WTC11 (cell line): ENCODE measurements at regions not wholly inside any gene's neighbourhood (a gene's known extent, or its start where the extent isn't known, plus 50 kb on each side); places are given as distances from the start of the nearest gene placed in this dataset.

ENCODE experiments used
- CTCF ChIP-seq: fragments of 200-600 bp; IDR thresholded peaks from 2 replicates; pipeline ENCODE4 v1.8.0; 2022; ENCODE audit warnings: antibody characterized with exemption
- ERG ChIP-seq: fragments of 250-450 bp; sonication (Bioruptor Pico); IDR thresholded peaks from 2 replicates; pipeline ENCODE4 v1.8.0; 2021; ENCODE audit warnings: mild to moderate bottlenecking
- FOXJ3 ChIP-seq: sonication (generic); formaldehyde crosslinking; IDR thresholded peaks from 2 replicates; pipeline ENCODE4 v1.9.0; 2021; ENCODE audit warnings: missing genetic modification reagents, mild to moderate bottlenecking, borderline replicate concordance
- JUN ChIP-seq: sonication (generic); formaldehyde crosslinking; IDR thresholded peaks from 2 replicates; pipeline ENCODE4 v1.8.0; 2023; ENCODE audit warnings: mild to moderate bottlenecking, missing genetic modification reagents
- KAT7 ChIP-seq: sonication (generic); formaldehyde crosslinking; IDR thresholded peaks from 2 replicates; pipeline ENCODE4 v1.8.1; 2023; ENCODE audit warnings: missing genetic modification reagents, mild to moderate bottlenecking, borderline replicate concordance
- MYBL2 ChIP-seq: sonication (generic); formaldehyde crosslinking; IDR thresholded peaks from 2 replicates; pipeline ENCODE4 v1.8.1; 2023; ENCODE audit warnings: mild to moderate bottlenecking, moderate library complexity, missing genetic modification reagents
- SP1 ChIP-seq: sonication (generic); formaldehyde crosslinking; conservative IDR thresholded peaks from 2 replicates; pipeline ENCODE4 v1.8.1; 2022; ENCODE audit warnings: missing genetic modification reagents
- ZNF121 ChIP-seq: sonication (generic); formaldehyde crosslinking; IDR thresholded peaks from 2 replicates; pipeline ENCODE4 v1.8.0; 2023; ENCODE audit warnings: missing genetic modification reagents
- ZNF138 ChIP-seq: sonication (generic); formaldehyde crosslinking; conservative IDR thresholded peaks from 2 replicates; pipeline ENCODE4 v1.8.1; 2022; ENCODE audit warnings: mild to moderate bottlenecking, moderate library complexity, missing genetic modification reagents
- ZNF263 ChIP-seq: sonication (generic); formaldehyde crosslinking; IDR thresholded peaks from 2 replicates; pipeline ENCODE4 v1.8.1; 2022; ENCODE audit warnings: low read depth, mild to moderate bottlenecking, moderate library complexity, missing genetic modification reagents
- TF ChIP-seq, protein P1 (sequence below): sonication (generic); formaldehyde crosslinking; IDR thresholded peaks from 2 replicates; pipeline ENCODE4 v1.8.1; 2023; ENCODE audit warnings: mild to moderate bottlenecking, missing genetic modification reagents, moderate library complexity
- TF ChIP-seq, protein P2 (sequence below): sonication (generic); formaldehyde crosslinking; IDR thresholded peaks from 2 replicates; pipeline ENCODE4 v1.8.1; 2022; ENCODE audit warnings: low read depth, missing genetic modification reagents, borderline replicate concordance
- TF ChIP-seq, protein P3 (sequence below): sonication (generic); formaldehyde crosslinking; IDR thresholded peaks from 2 replicates; pipeline ENCODE4 v1.8.1; 2023; ENCODE audit warnings: mild to moderate bottlenecking, moderate library complexity, missing genetic modification reagents

DNA sequence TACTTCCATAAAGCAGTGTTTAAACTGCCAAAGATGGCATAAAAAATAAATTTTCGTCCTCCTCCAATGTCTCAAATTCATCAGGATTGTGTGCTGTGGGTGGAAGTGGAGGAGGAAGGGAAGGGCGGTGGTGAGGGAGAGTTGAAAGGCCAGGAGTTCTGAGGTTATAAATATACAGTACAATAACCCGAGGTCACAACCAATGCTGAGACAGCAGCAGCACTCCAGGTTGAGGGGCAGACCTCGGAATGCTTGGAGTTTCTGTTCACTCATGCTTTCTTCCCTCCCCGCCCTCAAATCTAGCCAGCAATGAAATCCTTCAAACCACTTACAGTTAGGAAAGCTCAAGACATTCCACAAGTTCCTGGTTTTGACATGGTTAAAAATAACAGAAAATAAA lies 134.0 kb upstream of the SMAD1 start:
- TF ChIP-seq CTCF (no peak), KAT7 (no peak), MYBL2 (CRISPR knock-in tag) (no peak), FOXJ3 (CRISPR knock-in tag) (no peak), ZNF138 (CRISPR knock-in tag) (no peak), ZNF121 (no peak), ZNF263 (no peak), SP1 (no peak), ERG (CRISPR knock-in tag) (no peak), JUN (CRISPR knock-in tag) (no peak)
- TF ChIP-seq, protein P1, sequence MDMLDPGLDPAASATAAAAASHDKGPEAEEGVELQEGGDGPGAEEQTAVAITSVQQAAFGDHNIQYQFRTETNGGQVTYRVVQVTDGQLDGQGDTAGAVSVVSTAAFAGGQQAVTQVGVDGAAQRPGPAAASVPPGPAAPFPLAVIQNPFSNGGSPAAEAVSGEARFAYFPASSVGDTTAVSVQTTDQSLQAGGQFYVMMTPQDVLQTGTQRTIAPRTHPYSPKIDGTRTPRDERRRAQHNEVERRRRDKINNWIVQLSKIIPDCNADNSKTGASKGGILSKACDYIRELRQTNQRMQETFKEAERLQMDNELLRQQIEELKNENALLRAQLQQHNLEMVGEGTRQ (CRISPR knock-in tag), result no peak
- TF ChIP-seq, protein P2, sequence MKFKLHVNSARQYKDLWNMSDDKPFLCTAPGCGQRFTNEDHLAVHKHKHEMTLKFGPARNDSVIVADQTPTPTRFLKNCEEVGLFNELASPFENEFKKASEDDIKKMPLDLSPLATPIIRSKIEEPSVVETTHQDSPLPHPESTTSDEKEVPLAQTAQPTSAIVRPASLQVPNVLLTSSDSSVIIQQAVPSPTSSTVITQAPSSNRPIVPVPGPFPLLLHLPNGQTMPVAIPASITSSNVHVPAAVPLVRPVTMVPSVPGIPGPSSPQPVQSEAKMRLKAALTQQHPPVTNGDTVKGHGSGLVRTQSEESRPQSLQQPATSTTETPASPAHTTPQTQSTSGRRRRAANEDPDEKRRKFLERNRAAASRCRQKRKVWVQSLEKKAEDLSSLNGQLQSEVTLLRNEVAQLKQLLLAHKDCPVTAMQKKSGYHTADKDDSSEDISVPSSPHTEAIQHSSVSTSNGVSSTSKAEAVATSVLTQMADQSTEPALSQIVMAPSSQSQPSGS (CRISPR knock-in tag), result no peak
- TF ChIP-seq, protein P3, sequence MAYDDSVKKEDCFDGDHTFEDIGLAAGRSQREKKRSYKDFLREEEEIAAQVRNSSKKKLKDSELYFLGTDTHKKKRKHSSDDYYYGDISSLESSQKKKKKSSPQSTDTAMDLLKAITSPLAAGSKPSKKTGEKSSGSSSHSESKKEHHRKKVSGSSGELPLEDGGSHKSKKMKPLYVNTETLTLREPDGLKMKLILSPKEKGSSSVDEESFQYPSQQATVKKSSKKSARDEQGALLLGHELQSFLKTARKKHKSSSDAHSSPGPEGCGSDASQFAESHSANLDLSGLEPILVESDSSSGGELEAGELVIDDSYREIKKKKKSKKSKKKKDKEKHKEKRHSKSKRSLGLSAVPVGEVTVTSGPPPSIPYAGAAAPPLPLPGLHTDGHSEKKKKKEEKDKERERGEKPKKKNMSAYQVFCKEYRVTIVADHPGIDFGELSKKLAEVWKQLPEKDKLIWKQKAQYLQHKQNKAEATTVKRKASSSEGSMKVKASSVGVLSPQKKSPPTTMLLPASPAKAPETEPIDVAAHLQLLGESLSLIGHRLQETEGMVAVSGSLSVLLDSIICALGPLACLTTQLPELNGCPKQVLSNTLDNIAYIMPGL (CRISPR knock-in tag), result no peak
